ENCODE measurements at regions not wholly inside any gene's neighbourhood (a gene's known extent, or its start where the extent isn't known, plus 50 kb on each side); places are given as distances from the start of the nearest gene placed in this dataset.

DNA sequence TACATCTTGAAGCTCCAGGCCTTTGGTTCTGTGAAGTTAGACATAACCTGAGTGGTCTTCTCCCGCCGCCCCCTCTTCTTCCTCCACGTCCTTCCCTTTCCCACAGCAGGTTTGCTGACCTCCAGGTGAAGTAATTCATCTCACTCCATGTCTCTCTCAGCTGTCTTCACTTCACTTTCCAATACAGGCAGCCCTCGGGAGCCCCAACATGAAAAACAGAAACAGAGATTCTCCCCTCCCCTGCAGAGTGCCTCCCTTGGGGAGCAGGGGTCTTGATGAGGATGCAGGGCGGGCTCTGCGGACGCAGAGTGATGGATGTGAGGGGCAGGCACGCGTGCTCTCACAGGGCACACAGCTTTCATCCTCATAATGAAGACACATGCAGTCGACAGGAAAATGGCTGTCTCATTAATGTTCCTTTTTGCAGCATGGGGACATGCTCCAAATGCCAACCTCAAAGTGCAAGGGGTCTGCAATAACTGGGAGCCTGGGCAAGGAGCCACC is 95.6 kb downstream of the GPAM start:
- TF ChIP-seq CTCF (IDR thresholded peaks at IDR 0.05) (no peak), POLR2A (IDR thresholded peaks at IDR 0.05) (no peak)
